Stimulated activated CD4-positive, alpha-beta T cell treated with anti-CD3 and anti-CD28 coated beads, TNF-alpha, amount 100 ng/mL, for 4 hours (primary cell): ENCODE measurements at regions not wholly inside any gene's neighbourhood (a gene's known extent, or its start where the extent isn't known, plus 50 kb on each side); places are given as distances from the start of the nearest gene placed in this dataset.

Experiments
- DNase-seq, 3 experiments: peaks; one replicate each; pipeline ENCODE4 v3.0.0-alpha.2; 2020; ENCODE audit warnings: low read depth in 3 of 3

- no peak for DNase-seq
Observed at GRCh38 chr13:105232439-105232838, 1303.0 kb downstream of the EFNB2 start.

GRCh38 chr13:105232006-105232405 lies 1303.5 kb downstream of the EFNB2 start:
- no peak for DNase-seq

- DNase-seq = no peak
Observed at GRCh38 chr13:105231579-105231978, 1303.9 kb downstream of the EFNB2 start.

GRCh38 chr13:105220881-105221280 lies 1314.6 kb downstream of the EFNB2 start:
- DNase-seq = no peak

- DNase-seq = no peak
Observed at GRCh38 chr13:105220063-105220462, 1315.4 kb downstream of the EFNB2 start.

GRCh38 chr13:105219651-105220050 lies 1315.8 kb downstream of the EFNB2 start:
- DNase-seq = no peak

- DNase-seq = no peak
Observed at GRCh38 chr13:105213512-105213911, 1322.0 kb downstream of the EFNB2 start.

- no peak for DNase-seq
Observed at GRCh38 chr13:105207572-105208293, 1327.7 kb downstream of the EFNB2 start.

GRCh38 chr13:105202354-105202753 lies 1333.1 kb downstream of the EFNB2 start:
- DNase-seq = no peak

- DNase-seq = no peak
Observed at GRCh38 chr13:105201351-105201750, 1334.1 kb downstream of the EFNB2 start.

GRCh38 chr13:105200181-105200580 lies 1335.3 kb downstream of the EFNB2 start:
- no peak for DNase-seq

GRCh38 chr13:105196052-105196451 lies 1339.4 kb downstream of the EFNB2 start:
- no peak for DNase-seq

GRCh38 chr13:105193026-105193425 lies 1342.4 kb downstream of the EFNB2 start:
- no peak for DNase-seq

- no peak for DNase-seq
Observed at GRCh38 chr13:105184201-105184600, 1351.3 kb downstream of the EFNB2 start.

- DNase-seq = no peak
Observed at GRCh38 chr13:105177265-105177900, 1358.1 kb downstream of the EFNB2 start.

GRCh38 chr13:105170438-105170837 lies 1365.0 kb downstream of the EFNB2 start:
- DNase-seq = no peak

GRCh38 chr13:105168295-105168694 lies 1367.2 kb downstream of the EFNB2 start:
- no peak for DNase-seq

GRCh38 chr13:105167385-105167784 lies 1368.1 kb downstream of the EFNB2 start:
- DNase-seq = no peak

GRCh38 chr13:105165449-105166125 lies 1369.9 kb downstream of the EFNB2 start:
- no peak for DNase-seq

GRCh38 chr13:105159841-105160240 lies 1375.6 kb downstream of the EFNB2 start:
- DNase-seq = no peak

- no peak for DNase-seq
Observed at GRCh38 chr13:105153611-105154010, 1381.9 kb downstream of the EFNB2 start.

GRCh38 chr13:105151639-105152038 lies 1383.8 kb downstream of the EFNB2 start:
- DNase-seq = no peak

- DNase-seq = no peak
Observed at GRCh38 chr13:105147461-105147860, 1388.0 kb downstream of the EFNB2 start.
